Smooth muscle cell (in vitro differentiated cells): ENCODE measurements at regions not wholly inside any gene's neighbourhood (a gene's known extent, or its start where the extent isn't known, plus 50 kb on each side); places are given as distances from the start of the nearest gene placed in this dataset.

ENCODE experiments used
- DNase-seq: peaks from one replicate; lab custom pipeline; 2025; ENCODE audit not compliant: unreplicated experiment; lab: John Stamatoyannopoulos, UW
- H2AFZ ChIP-seq: fragments of 200-600 bp; sonication (generic); 2 replicates; pipeline ENCODE4 v1.6.0; 2016; ENCODE audit warnings: antibody characterized with exemption, low read depth, mild to moderate bottlenecking
- H3F3A ChIP-seq: fragments of 200-600 bp; sonication (generic); 2 replicates; pipeline ENCODE4 v1.6.0; 2017; ENCODE audit warnings: antibody characterized with exemption, low read depth
- H3K27ac ChIP-seq: fragments of 200-600 bp; sonication (generic); 2 replicates; pipeline ENCODE4 v1.5.1; 2016; ENCODE audit warnings: low read depth, mild to moderate bottlenecking
- H3K27me3 ChIP-seq: fragments of 200-600 bp; sonication (generic); 2 replicates; pipeline ENCODE4 v1.6.1; 2016; ENCODE audit warnings: low read depth, mild to moderate bottlenecking
- H3K36me3 ChIP-seq: fragments of 200-600 bp; sonication (generic); 2 replicates; pipeline ENCODE4 v1.5.1; 2016; ENCODE audit warnings: low read depth
- H3K4me1 ChIP-seq: fragments of 200-600 bp; sonication (generic); 2 replicates; pipeline ENCODE4 v1.5.1; 2016; ENCODE audit warnings: low read depth
- H3K4me2 ChIP-seq: fragments of 200-600 bp; sonication (generic); 2 replicates; pipeline ENCODE4 v1.6.0; 2016; ENCODE audit warnings: mild to moderate bottlenecking
- H3K4me3 ChIP-seq: fragments of 200-600 bp; sonication (generic); 2 replicates; pipeline ENCODE4 v1.5.1; 2016; ENCODE audit warnings: mild to moderate bottlenecking
- H3K79me2 ChIP-seq: fragments of 200-600 bp; sonication (generic); 2 replicates; pipeline ENCODE4 v1.6.0; 2016; ENCODE audit warnings: low read depth, mild to moderate bottlenecking
- H3K9ac ChIP-seq: fragments of 200-600 bp; sonication (generic); 2 replicates; pipeline ENCODE4 v1.6.0; 2016; ENCODE audit warnings: low read depth
- H3K9me3 ChIP-seq: fragments of 200-600 bp; sonication (generic); replicated peaks from 2 replicates; pipeline ENCODE4 v1.5.1; 2016; ENCODE audit warnings: low read depth
- H4K20me1 ChIP-seq: fragments of 200-600 bp; sonication (generic); 2 replicates; pipeline ENCODE4 v1.6.0; 2016; ENCODE audit warnings: low read depth
- CTCF ChIP-seq: fragments of 200-600 bp; sonication (generic); IDR thresholded peaks from 2 replicates; pipeline ENCODE4 v1.5.1; 2017; ENCODE audit warnings: borderline replicate concordance, mild to moderate bottlenecking, antibody characterized with exemption; ENCODE audit not compliant: insufficient read depth, poor library complexity, severe bottlenecking
- WGBS: methylation state at CpG from one replicate; pipeline ENCODE4 v1.1.7; 2016; ENCODE audit warnings: low lambda C conversion rate; 5-methylcytosine and 5-hydroxymethylcytosine counted together

GRCh38 chr4:175961604-175962003, 104.0 kb upstream of the WDR17 start:
- Histone ChIP-seq H3K79me2 (no peaks in the 10 kb centered on the region), H3F3A (no peaks in the 10 kb centered on the region), H2AFZ (no peak overlapping the region), H3K9me3 (no peaks in the 10 kb centered on the region), H3K27me3 (no peaks in the 10 kb centered on the region), H3K36me3 (no peaks in the 10 kb centered on the region), H4K20me1 (no peaks in the 10 kb centered on the region), H3K4me2 (no peak overlapping the region), H3K9ac (no peak overlapping the region), H3K4me1 (no peaks in the 10 kb centered on the region), H3K4me3 (no peak overlapping the region), H3K27ac (no peak overlapping the region)
- no peak for TF ChIP-seq CTCF
- no peak for DNase-seq
- WGBS, result 77% methylated on average over 4 of the region's 4 CpGs

GRCh38 chr4:175970072-175970471, 95.6 kb upstream of the WDR17 start:
- Histone ChIP-seq H3K4me2 (no peak overlapping the region), H3K36me3 (no peaks in the 10 kb centered on the region)

GRCh38 chr4:175970724-175971123, 94.9 kb upstream of the WDR17 start:
- no peak overlapping the region for H3K9ac ChIP-seq
- no peak overlapping the region for H3K4me3 ChIP-seq
- H3K36me3 ChIP-seq, result no peaks in the 10 kb centered on the region
- H2AFZ ChIP-seq, result no peak overlapping the region
- DNase-seq, result no peak
- 84% methylated on average over 8 of the region's 8 CpGs for WGBS
- H4K20me1 ChIP-seq, result no peaks in the 10 kb centered on the region
- no peaks in the 10 kb centered on the region for H3F3A ChIP-seq
- no peaks in the 10 kb centered on the region for H3K9me3 ChIP-seq
- H3K27me3 ChIP-seq, result no peaks in the 10 kb centered on the region
- H3K4me2 ChIP-seq, result no peak overlapping the region
- H3K4me1 ChIP-seq, result no peaks in the 10 kb centered on the region
- no peaks in the 10 kb centered on the region for H3K79me2 ChIP-seq
- H3K27ac ChIP-seq, result no peak overlapping the region
- TF ChIP-seq CTCF, result no peak

More at GRCh38 chr4:175970072-175970471, 95.6 kb upstream of the WDR17 start:
- 93% methylated on average over 3 of the region's 3 CpGs for WGBS
- H4K20me1 ChIP-seq, result no peaks in the 10 kb centered on the region
- DNase-seq, result no peak
- H3K4me1 ChIP-seq, result no peaks in the 10 kb centered on the region
- no peak overlapping the region for H3K4me3 ChIP-seq
- TF ChIP-seq CTCF, result no peak
- H3K9ac ChIP-seq, result no peak overlapping the region
- no peak overlapping the region for H2AFZ ChIP-seq
- no peaks in the 10 kb centered on the region for H3K9me3 ChIP-seq
- H3K79me2 ChIP-seq, result no peaks in the 10 kb centered on the region
- H3K27ac ChIP-seq, result no peak overlapping the region
- no peaks in the 10 kb centered on the region for H3F3A ChIP-seq
- H3K27me3 ChIP-seq, result no peaks in the 10 kb centered on the region

- Histone ChIP-seq H2AFZ (no peak overlapping the region), H3K4me2 (no peak overlapping the region), H3K79me2 (no peaks in the 10 kb centered on the region), H3K36me3 (no peaks in the 10 kb centered on the region), H3K9ac (no peak overlapping the region), H3F3A (no peaks in the 10 kb centered on the region), H3K27ac (no peak overlapping the region), H3K4me3 (no peak overlapping the region), H3K9me3 (no peaks in the 10 kb centered on the region), H3K27me3 (no peaks in the 10 kb centered on the region), H3K4me1 (no peaks in the 10 kb centered on the region), H4K20me1 (no peaks in the 10 kb centered on the region)
- DNase-seq, result no peak
- no peak for TF ChIP-seq CTCF
- 79% methylated on average over 11 of the region's 11 CpGs for WGBS
These were observed 94.1 kb upstream of the WDR17 start for GRCh38 chr4:175971388-175972179.
